ACC112 (cell line): ENCODE measurements at regions not wholly inside any gene's neighbourhood (a gene's known extent, or its start where the extent isn't known, plus 50 kb on each side); places are given as distances from the start of the nearest gene placed in this dataset.
"Not testable (repeated sequence)": the region's sequence is repeated elsewhere in the genome, so short reads cannot be mapped to it uniquely, and the experiment has no call there.

Experiments used
- H2AFZ ChIP-seq: fragments of 200-600 bp; sonication (generic); one replicate; pipeline ENCODE4 v1.6.0; 2017; ENCODE audit warnings: antibody characterized with exemption, low read length; ENCODE audit not compliant: unreplicated experiment
- H3K27ac ChIP-seq: fragments of 200-600 bp; sonication (generic); 2 replicates; pipeline ENCODE4 v1.5.1; 2014; ENCODE audit warnings: low read depth, mild to moderate bottlenecking, antibody characterized with exemption, low read length, moderate library complexity
- H3K27me3 ChIP-seq: fragments of 200-600 bp; sonication (generic); 2 replicates; pipeline ENCODE4 v1.6.1; 2014; ENCODE audit warnings: mild to moderate bottlenecking, antibody characterized with exemption, low read length, moderate library complexity, mixed read lengths; ENCODE audit not compliant: insufficient read depth
- H3K36me3 ChIP-seq: fragments of 200-600 bp; sonication (generic); 2 replicates; pipeline ENCODE4 v1.6.1; 2016; ENCODE audit warnings: mild to moderate bottlenecking, antibody characterized with exemption, low read length, moderate library complexity, mixed read lengths; ENCODE audit not compliant: insufficient read depth
- H3K4me1 ChIP-seq: fragments of 200-600 bp; sonication (generic); one replicate; pipeline ENCODE4 v1.6.1; 2016; ENCODE audit warnings: low read length, mixed read lengths; ENCODE audit not compliant: insufficient read depth, unreplicated experiment, control insufficient read depth
- H3K4me3 ChIP-seq: fragments of 200-600 bp; sonication (generic); 2 replicates; pipeline ENCODE4 v1.5.1; 2014; ENCODE audit warnings: mild to moderate bottlenecking, low read depth, low read length
- H3K79me2 ChIP-seq: fragments of 200-600 bp; sonication (generic); one replicate; pipeline ENCODE4 v1.6.0; 2016; ENCODE audit warnings: low read length; ENCODE audit not compliant: control insufficient read depth, unreplicated experiment, insufficient read depth

DNA sequence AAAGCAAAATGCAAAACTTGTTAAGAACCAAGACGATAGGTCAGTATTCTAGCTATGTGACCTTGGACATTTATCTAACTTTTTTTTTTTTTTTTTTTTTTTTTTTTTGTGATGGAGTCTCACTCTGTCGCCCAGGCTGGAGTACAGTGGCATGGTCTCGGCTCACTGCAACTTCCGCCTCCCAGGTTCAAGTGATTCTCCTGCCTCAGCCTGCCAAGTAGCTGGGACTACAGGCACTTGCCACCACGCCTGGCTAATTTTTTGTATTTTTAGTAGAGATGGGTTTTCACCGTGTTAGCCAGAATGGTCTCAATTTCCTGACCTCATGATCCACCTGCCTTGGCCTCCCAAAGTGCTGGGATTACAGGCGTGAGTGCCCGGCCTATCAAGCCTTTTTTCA, 358.3 kb upstream of the KIF2B start:
- not testable (repeated sequence) for H3K79me2 ChIP-seq, H2AFZ ChIP-seq, H3K4me1 ChIP-seq, H3K27me3 ChIP-seq, H3K27ac ChIP-seq, H3K36me3 ChIP-seq, H3K4me3 ChIP-seq

DNA sequence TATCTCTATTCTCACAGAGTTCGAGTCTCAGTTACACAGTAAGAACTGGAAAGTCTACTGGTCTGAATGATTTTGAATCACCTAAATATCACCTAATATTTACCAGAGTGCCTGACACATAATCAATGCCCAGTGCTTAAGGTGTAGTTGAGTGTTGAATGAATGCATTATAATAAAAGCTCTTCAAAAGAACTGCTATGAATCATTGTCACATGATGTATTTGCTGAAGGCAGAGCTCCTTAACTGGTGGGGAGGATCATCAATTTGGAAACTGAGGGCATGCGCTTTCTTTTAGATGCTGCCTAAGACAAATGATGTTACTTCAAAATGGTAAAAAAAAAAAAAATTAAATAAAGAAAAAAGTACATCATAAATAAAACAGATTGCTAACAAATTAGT, 359.4 kb upstream of the KIF2B start:
- Histone ChIP-seq H3K4me3 (no peak overlapping the region), H3K27me3 (no peaks in the 10 kb centered on the region), H3K79me2 (no peaks in the 10 kb centered on the region), H3K4me1 (no peaks in the 10 kb centered on the region), H2AFZ (no peak overlapping the region), H3K27ac (no peak overlapping the region), H3K36me3 (no peaks in the 10 kb centered on the region)

DNA sequence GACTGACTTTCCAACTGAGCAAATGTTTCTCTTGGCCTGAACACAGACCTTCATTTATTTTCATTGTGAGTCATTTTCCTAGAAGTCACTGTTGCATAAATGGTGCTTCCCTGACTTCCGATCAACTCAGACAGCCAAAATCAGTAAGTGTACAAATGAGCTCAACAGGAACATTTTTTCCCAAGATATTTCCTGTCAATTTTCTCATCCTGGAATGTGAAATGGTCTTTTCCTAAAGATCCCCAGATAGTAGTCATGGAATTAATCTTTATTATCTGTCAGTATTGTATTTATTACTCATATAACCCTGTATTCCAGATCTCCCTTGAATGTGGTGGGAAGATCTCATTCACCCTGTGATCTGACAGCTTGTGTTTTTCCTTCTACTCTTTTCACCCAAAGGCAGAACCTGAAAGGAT, 360.3 kb upstream of the KIF2B start:
- no peak overlapping the region for H2AFZ ChIP-seq
- no peak overlapping the region for H3K27ac ChIP-seq
- H3K36me3 ChIP-seq = no peaks in the 10 kb centered on the region
- no peaks in the 10 kb centered on the region for H3K27me3 ChIP-seq
- no peaks in the 10 kb centered on the region for H3K79me2 ChIP-seq
- H3K4me1 ChIP-seq = no peaks in the 10 kb centered on the region
- no peak overlapping the region for H3K4me3 ChIP-seq

GRCh38 chr17:53455943-53456342, 366.8 kb upstream of the KIF2B start:
- H3K4me1 ChIP-seq, H3K4me3 ChIP-seq, H3K36me3 ChIP-seq, H3K27ac ChIP-seq, H3K27me3 ChIP-seq, H2AFZ ChIP-seq, H3K79me2 ChIP-seq: not testable (repeated sequence)

GRCh38 chr17:53454337-53454736, 368.4 kb upstream of the KIF2B start:
- Histone ChIP-seq H2AFZ (no peak overlapping the region), H3K79me2 (no peaks in the 10 kb centered on the region), H3K4me3 (no peak overlapping the region), H3K4me1 (no peaks in the 10 kb centered on the region), H3K27me3 (no peaks in the 10 kb centered on the region), H3K27ac (no peak overlapping the region), H3K36me3 (no peaks in the 10 kb centered on the region)

DNA sequence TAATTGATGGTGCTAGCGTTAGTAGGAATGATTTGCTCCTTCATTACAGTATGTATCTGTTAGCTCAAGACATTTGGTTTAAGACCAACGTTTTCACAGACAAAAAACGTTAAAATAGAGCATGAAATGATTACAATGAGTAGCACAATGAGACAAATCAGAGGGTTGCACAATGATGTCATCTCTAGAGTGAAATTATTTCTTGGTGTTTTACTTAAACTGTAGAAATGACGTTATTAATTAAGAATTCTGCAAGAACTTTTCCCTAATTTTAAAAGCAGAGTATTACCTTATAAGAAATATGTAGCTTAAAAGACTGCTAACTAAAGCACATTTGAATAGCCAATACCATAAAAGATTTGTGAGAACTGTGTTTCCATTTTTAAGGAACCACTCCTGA, 373.4 kb upstream of the KIF2B start:
- no peak overlapping the region for H2AFZ ChIP-seq

DNA sequence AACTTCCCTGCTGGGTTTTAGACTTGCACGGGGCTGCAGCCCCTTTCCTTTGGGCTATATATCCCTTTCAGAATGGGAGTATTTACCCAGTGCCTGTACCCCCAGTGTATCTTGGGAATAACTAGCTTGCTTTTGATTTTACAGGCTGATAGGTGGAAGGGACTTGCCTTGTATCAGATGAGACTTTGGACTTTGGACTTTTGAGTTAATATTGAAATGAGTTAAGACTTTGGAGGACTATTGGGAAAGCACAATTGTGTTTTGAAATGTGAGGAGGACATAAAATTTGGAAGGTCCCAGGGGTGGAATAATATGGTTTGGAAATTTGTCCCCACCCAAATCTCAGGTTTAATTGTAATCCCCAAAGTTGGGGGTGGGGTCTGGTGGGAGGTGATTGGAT, 393.8 kb upstream of the KIF2B start:
- Histone ChIP-seq H3K79me2 (no peaks in the 10 kb centered on the region), H3K4me1 (no peaks in the 10 kb centered on the region), H3K36me3 (no peaks in the 10 kb centered on the region), H3K27me3 (no peaks in the 10 kb centered on the region; the same call in 1 of the 2 replicates), H3K4me3 (no peak overlapping the region), H3K27ac (no peak overlapping the region), H2AFZ (no peak overlapping the region)

More for the DNA sequence above, 373.4 kb upstream of the KIF2B start:
- Histone ChIP-seq H3K4me1 (no peaks in the 10 kb centered on the region), H3K4me3 (no peak overlapping the region), H3K79me2 (no peaks in the 10 kb centered on the region), H3K36me3 (no peaks in the 10 kb centered on the region), H3K27ac (no peak overlapping the region), H3K27me3 (no peaks in the 10 kb centered on the region)

DNA sequence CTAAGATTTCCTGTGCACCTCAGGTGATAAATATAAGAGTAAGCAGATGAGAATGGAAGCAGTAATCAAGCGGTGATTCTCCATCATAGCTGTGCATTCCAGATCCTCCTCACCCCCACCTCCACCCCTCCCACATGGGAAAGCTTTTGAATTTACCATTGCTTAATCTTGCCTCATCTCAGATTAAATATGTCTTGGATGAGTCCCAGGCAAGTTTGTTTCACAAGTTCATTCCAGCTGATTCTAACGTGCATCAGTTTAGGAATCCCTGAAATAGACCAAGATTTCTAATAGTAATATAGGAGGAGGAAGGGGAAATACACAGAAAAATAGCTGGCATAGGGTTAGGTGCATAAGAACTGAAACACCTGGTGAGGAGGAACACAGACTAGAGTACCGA, 396.2 kb upstream of the KIF2B start:
- Histone ChIP-seq H3K27ac (no peak overlapping the region), H3K79me2 (no peaks in the 10 kb centered on the region), H3K36me3 (no peaks in the 10 kb centered on the region)

GRCh38 chr17:53420035-53420641, 402.6 kb upstream of the KIF2B start:
- Histone ChIP-seq H2AFZ (no peak overlapping the region), H3K4me3 (no peak overlapping the region), H3K4me1 (no peaks in the 10 kb centered on the region), H3K27ac (no peak overlapping the region), H3K36me3 (no peaks in the 10 kb centered on the region), H3K27me3 (no peaks in the 10 kb centered on the region), H3K79me2 (no peaks in the 10 kb centered on the region)

More for the DNA sequence above, 396.2 kb upstream of the KIF2B start:
- Histone ChIP-seq H3K27me3 (no peaks in the 10 kb centered on the region; the same call in 1 of the 2 replicates), H3K4me3 (no peak overlapping the region), H2AFZ (no peak overlapping the region), H3K4me1 (no peaks in the 10 kb centered on the region)

DNA sequence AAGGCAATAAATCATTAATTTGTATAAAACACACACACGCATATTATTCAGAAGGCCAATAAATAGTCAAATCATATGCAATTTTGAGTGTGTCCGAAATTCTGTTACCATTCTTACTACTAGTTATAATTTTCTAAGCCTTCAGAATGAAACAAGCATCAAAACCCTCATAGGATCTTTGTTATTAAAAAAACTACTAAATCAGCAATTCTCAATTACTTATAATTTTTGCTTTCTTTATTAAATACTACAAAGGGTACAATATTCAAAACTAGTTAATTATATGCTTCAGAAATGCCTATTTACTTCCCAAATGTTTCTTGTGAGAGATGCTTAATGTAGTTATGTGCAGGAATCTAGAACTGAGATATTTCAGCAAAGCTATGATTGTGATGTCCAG, 413.1 kb upstream of the KIF2B start:
- H3K4me1 ChIP-seq = no peaks in the 10 kb centered on the region
- no peak overlapping the region for H3K27ac ChIP-seq
- H3K27me3 ChIP-seq = no peaks in the 10 kb centered on the region
- H3K79me2 ChIP-seq = no peaks in the 10 kb centered on the region
- no peaks in the 10 kb centered on the region for H3K36me3 ChIP-seq
- no peak overlapping the region for H2AFZ ChIP-seq
- H3K4me3 ChIP-seq = no peak overlapping the region

DNA sequence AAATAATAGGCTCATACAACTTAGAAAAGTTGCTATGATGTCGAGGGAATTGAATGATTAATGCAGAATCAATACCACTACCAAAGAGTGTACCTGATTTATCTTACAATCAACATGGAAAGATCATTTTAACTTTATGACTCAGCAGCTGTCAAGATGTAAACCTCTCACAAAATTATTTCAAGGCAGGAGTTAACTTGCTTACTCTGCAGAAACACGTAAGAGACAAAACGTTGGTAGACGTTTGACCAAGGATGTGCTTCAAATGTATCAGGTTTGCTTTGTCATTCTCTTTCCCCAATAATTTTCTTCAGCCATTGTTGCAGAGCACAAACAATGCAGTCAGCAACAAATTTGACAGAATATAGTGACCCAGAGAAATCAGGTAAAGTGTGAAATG, 415.8 kb upstream of the KIF2B start:
- no peak overlapping the region for H3K27ac ChIP-seq
- H3K4me3 ChIP-seq = no peak overlapping the region
- no peaks in the 10 kb centered on the region for H3K27me3 ChIP-seq
- H3K4me1 ChIP-seq = no peaks in the 10 kb centered on the region
- H3K79me2 ChIP-seq = no peaks in the 10 kb centered on the region
- no peak overlapping the region for H2AFZ ChIP-seq
- H3K36me3 ChIP-seq = no peaks in the 10 kb centered on the region
